HepG2 (cell line): ENCODE measurements at regions not wholly inside any gene's neighbourhood (a gene's known extent, or its start where the extent isn't known, plus 50 kb on each side); places are given as distances from the start of the nearest gene placed in this dataset.

ENCODE experiments used
- BHLHE40 ChIP-seq: IDR thresholded peaks from 2 replicates; pipeline ENCODE4 v1.6.1; 2011; ENCODE audit warnings: low read length, improper control_type of control experiment
- CCDC6 ChIP-seq: sonication (generic); formaldehyde crosslinking; IDR thresholded peaks from 2 replicates; pipeline ENCODE4 v1.8.1; 2022; ENCODE audit warnings: mild to moderate bottlenecking, missing genetic modification reagents, moderate library complexity
- GABPB1 ChIP-seq: IDR thresholded peaks from 2 replicates; pipeline ENCODE4 v1.6.1; 2016; ENCODE audit warnings: mild to moderate bottlenecking, missing genetic modification reagents, moderate library complexity, missing compliant biosample characterization
- HDAC2 ChIP-seq: sonication (generic); formaldehyde crosslinking; IDR thresholded peaks from 2 replicates; pipeline ENCODE4 v1.4.0; 2020; ENCODE audit warnings: missing genetic modification reagents
- HNF4G ChIP-seq, 2 experiments: sonication (generic) in 1 of 2; formaldehyde crosslinking in 1 of 2; IDR thresholded peaks; 2 replicates each; pipeline versions ENCODE4 v1.4.0 to v1.6.1; 2011 to 2020; ENCODE audit warnings: borderline replicate concordance in 2 of 2, low read depth in 2 of 2, mild to moderate bottlenecking in 2 of 2, low read length in 1 of 2, missing genetic modification reagents in 1 of 2, moderate library complexity in 1 of 2
- KLF13 ChIP-seq: sonication (generic); formaldehyde crosslinking; IDR thresholded peaks from 2 replicates; pipeline ENCODE4 v1.4.0; 2020; ENCODE audit warnings: mild to moderate bottlenecking, missing genetic modification reagents
- MLLT10 ChIP-seq: sonication (generic); formaldehyde crosslinking; IDR thresholded peaks from 2 replicates; pipeline ENCODE4 v1.4.0; 2020; ENCODE audit warnings: missing genetic modification reagents
- SNRNP70 ChIP-seq: fragments of 200-400 bp; formaldehyde crosslinking; IDR thresholded peaks from 2 replicates; pipeline ENCODE4 v1.6.1; 2017; ENCODE audit warnings: mild to moderate bottlenecking, low read depth, low read length, moderate library complexity
- SPEN ChIP-seq: sonication (generic); formaldehyde crosslinking; IDR thresholded peaks from 2 replicates; pipeline ENCODE4 v1.5.1; 2020; ENCODE audit warnings: low read depth, mild to moderate bottlenecking, missing genetic modification reagents
- SRY ChIP-seq: sonication (generic); formaldehyde crosslinking; IDR thresholded peaks from 2 replicates; pipeline ENCODE4 v1.8.0; 2022; ENCODE audit warnings: mild to moderate bottlenecking, missing genetic modification reagents
- TBL1XR1 ChIP-seq: fragments of 150-350 bp; IDR thresholded peaks from 2 replicates; pipeline ENCODE4 v1.6.1; 2014; ENCODE audit warnings: borderline replicate concordance, low read length; ENCODE audit not compliant: partially characterized antibody
- THAP11 ChIP-seq: IDR thresholded peaks from 2 replicates; pipeline ENCODE4 v1.6.1; 2016; ENCODE audit warnings: missing biosample characterization, missing genetic modification reagents
- ZBTB43 ChIP-seq: sonication (generic); formaldehyde crosslinking; conservative IDR thresholded peaks from 2 replicates; pipeline ENCODE4 v1.4.0; 2020; ENCODE audit warnings: missing genetic modification reagents
- ZBTB8A ChIP-seq: sonication (generic); formaldehyde crosslinking; IDR thresholded peaks from 2 replicates; pipeline ENCODE4 v1.4.0; 2020; ENCODE audit warnings: mild to moderate bottlenecking, low read depth, missing genetic modification reagents, borderline replicate concordance
- ZNF251 ChIP-seq: sonication (generic); formaldehyde crosslinking; IDR thresholded peaks from 2 replicates; pipeline ENCODE4 v1.9.0; 2021; ENCODE audit warnings: mild to moderate bottlenecking, missing genetic modification reagents
- ZNF30 ChIP-seq: sonication (generic); formaldehyde crosslinking; IDR thresholded peaks from 2 replicates; pipeline ENCODE4 v1.5.0; 2020; ENCODE audit warnings: mild to moderate bottlenecking, missing genetic modification reagents
- ZNF577 ChIP-seq: sonication (generic); formaldehyde crosslinking; IDR thresholded peaks from 2 replicates; pipeline ENCODE4 v1.4.0; 2020; ENCODE audit warnings: mild to moderate bottlenecking, low read depth, missing genetic modification reagents, borderline replicate concordance
- ZNF614 ChIP-seq: IDR thresholded peaks from 2 replicates; pipeline ENCODE4 v1.6.1; 2018; ENCODE audit warnings: missing biosample characterization, missing genetic modification reagents, inconsistent platforms, borderline replicate concordance
- ZNF615 ChIP-seq: sonication (generic); formaldehyde crosslinking; IDR thresholded peaks from 2 replicates; pipeline ENCODE4 v1.5.0; 2020; ENCODE audit warnings: mild to moderate bottlenecking, missing genetic modification reagents, borderline replicate concordance
- ZNF616 ChIP-seq: sonication (generic); formaldehyde crosslinking; IDR thresholded peaks from 2 replicates; pipeline ENCODE4 v1.5.0; 2020; ENCODE audit warnings: low read depth, mild to moderate bottlenecking, missing genetic modification reagents
- ZNF883 ChIP-seq: sonication (generic); formaldehyde crosslinking; IDR thresholded peaks from 2 replicates; pipeline ENCODE4 v1.5.1; 2020; ENCODE audit warnings: mild to moderate bottlenecking, missing genetic modification reagents; ENCODE audit errors: not compliant biosample characterization
- TF ChIP-seq, protein P1 (sequence below): IDR thresholded peaks from 2 replicates; pipeline ENCODE4 v1.6.1; 2018; ENCODE audit warnings: missing genetic modification reagents, mild to moderate bottlenecking, missing compliant biosample characterization
- TF ChIP-seq, protein P2 (sequence below): sonication (generic); formaldehyde crosslinking; IDR thresholded peaks from 2 replicates; pipeline ENCODE4 v1.4.0; 2020; ENCODE audit warnings: mild to moderate bottlenecking, missing genetic modification reagents
- TF ChIP-seq, protein P3 (sequence below): sonication (generic); formaldehyde crosslinking; IDR thresholded peaks from 2 replicates; pipeline ENCODE4 v1.5.1; 2020; ENCODE audit warnings: missing genetic modification reagents, mild to moderate bottlenecking, borderline replicate concordance

GRCh38 chr1:245091818-245092637 is 62.8 kb upstream of the KIF26B start (continued):
- no peak for TF ChIP-seq CCDC6
- TF ChIP-seq ZNF616 (CRISPR knock-in tag) = no peak
- TF ChIP-seq SNRNP70 = no peak
- no peak for TF ChIP-seq ZBTB8A
- TF ChIP-seq GABPB1 = peak; percentile 75
- no peak for TF ChIP-seq ZNF577
- no peak for TF ChIP-seq BHLHE40
- TF ChIP-seq MLLT10 = no peak
- peak; percentile 77; the same call in 1 of the 2 replicates for TF ChIP-seq ZNF614 (CRISPR knock-in tag)
- TF ChIP-seq ZNF615 (CRISPR knock-in tag) = no peak
- TF ChIP-seq SPEN = peak; percentile 26; the same call in 1 of the 2 replicates
- TF ChIP-seq, protein P1, sequence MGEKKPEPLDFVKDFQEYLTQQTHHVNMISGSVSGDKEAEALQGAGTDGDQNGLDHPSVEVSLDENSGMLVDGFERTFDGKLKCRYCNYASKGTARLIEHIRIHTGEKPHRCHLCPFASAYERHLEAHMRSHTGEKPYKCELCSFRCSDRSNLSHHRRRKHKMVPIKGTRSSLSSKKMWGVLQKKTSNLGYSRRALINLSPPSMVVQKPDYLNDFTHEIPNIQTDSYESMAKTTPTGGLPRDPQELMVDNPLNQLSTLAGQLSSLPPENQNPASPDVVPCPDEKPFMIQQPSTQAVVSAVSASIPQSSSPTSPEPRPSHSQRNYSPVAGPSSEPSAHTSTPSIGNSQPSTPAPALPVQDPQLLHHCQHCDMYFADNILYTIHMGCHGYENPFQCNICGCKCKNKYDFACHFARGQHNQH (CRISPR knock-in tag) = peak; percentile 88
- no peak for TF ChIP-seq ZBTB43 (CRISPR knock-in tag)
- 0 out of 2 replicates have a peak, but pooled peaks have one; percentile 53 for TF ChIP-seq SRY (CRISPR knock-in tag)
- TF ChIP-seq, protein P2, sequence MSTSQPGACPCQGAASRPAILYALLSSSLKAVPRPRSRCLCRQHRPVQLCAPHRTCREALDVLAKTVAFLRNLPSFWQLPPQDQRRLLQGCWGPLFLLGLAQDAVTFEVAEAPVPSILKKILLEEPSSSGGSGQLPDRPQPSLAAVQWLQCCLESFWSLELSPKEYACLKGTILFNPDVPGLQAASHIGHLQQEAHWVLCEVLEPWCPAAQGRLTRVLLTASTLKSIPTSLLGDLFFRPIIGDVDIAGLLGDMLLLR (CRISPR knock-in tag) = no peak
- TF ChIP-seq, protein P3, sequence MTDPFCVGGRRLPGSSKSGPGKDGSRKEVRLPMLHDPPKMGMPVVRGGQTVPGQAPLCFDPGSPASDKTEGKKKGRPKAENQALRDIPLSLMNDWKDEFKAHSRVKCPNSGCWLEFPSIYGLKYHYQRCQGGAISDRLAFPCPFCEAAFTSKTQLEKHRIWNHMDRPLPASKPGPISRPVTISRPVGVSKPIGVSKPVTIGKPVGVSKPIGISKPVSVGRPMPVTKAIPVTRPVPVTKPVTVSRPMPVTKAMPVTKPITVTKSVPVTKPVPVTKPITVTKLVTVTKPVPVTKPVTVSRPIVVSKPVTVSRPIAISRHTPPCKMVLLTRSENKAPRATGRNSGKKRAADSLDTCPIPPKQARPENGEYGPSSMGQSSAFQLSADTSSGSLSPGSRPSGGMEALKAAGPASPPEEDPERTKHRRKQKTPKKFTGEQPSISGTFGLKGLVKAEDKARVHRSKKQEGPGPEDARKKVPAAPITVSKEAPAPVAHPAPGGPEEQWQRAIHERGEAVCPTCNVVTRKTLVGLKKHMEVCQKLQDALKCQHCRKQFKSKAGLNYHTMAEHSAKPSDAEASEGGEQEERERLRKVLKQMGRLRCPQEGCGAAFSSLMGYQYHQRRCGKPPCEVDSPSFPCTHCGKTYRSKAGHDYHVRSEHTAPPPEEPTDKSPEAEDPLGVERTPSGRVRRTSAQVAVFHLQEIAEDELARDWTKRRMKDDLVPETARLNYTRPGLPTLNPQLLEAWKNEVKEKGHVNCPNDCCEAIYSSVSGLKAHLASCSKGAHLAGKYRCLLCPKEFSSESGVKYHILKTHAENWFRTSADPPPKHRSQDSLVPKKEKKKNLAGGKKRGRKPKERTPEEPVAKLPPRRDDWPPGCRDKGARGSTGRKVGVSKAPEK (CRISPR knock-in tag) = no peak
- TF ChIP-seq HDAC2 (CRISPR knock-in tag) = peak; percentile 34; the same call in 1 of the 2 replicates
- no peak for TF ChIP-seq HNF4G (IDR thresholded peaks at IDR 0.05; ENCODE audit: borderline replicate concordance, low read depth, low read length)
- no peak for TF ChIP-seq HNF4G (CRISPR knock-in tag; IDR thresholded peaks at IDR 0.05; ENCODE audit: borderline replicate concordance, low read depth)
- peak; percentile 62 for TF ChIP-seq THAP11
- TF ChIP-seq ZNF883 (CRISPR knock-in tag) = no peak
- TF ChIP-seq KLF13 (CRISPR knock-in tag) = no peak
- no peak for TF ChIP-seq ZNF30 (CRISPR knock-in tag)
- TF ChIP-seq TBL1XR1 = no peak
- no peak for TF ChIP-seq ZNF251
